Stimulated activated CD4-positive, alpha-beta T cell treated with anti-CD3 and anti-CD28 coated beads, TNF-alpha, amount 100 ng/mL, for 1 hour (primary cell): ENCODE measurements at regions not wholly inside any gene's neighbourhood (a gene's known extent, or its start where the extent isn't known, plus 50 kb on each side); places are given as distances from the start of the nearest gene placed in this dataset.

Experiments
- DNase-seq, 3 donors: peaks; one replicate each; pipeline ENCODE4 v3.0.0-alpha.2; 2020; ENCODE audit warnings: low read depth in 3 of 3, low spot score in 1 of 3

DNA sequence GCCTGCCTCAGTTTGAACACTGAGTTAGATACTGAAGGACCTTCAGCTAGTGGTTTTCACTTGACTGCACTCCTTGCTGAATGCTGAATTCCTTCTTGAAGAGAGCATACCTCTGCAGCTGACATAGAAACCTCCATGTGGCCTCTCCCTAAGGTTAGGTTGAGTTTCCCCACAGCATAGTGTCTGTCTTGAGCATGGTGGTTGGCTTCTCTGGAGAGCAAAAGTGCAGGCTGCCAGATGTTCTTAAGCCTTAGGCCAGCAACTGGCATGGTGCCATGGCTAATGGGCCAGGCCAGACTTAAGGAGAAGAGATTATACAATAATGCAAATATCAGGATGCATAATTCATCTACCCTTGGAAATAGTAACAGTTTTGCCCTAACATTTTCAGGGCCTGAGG is 545.6 kb upstream of the ZNF385D start:
- DNase-seq, result no peak

- DNase-seq, result no peak
Observed at GRCh38 chr3:22297436-22297835, 546.4 kb upstream of the ZNF385D start.

- no peak for DNase-seq
Observed at GRCh38 chr3:22306454-22306853, 555.4 kb upstream of the ZNF385D start.

DNA sequence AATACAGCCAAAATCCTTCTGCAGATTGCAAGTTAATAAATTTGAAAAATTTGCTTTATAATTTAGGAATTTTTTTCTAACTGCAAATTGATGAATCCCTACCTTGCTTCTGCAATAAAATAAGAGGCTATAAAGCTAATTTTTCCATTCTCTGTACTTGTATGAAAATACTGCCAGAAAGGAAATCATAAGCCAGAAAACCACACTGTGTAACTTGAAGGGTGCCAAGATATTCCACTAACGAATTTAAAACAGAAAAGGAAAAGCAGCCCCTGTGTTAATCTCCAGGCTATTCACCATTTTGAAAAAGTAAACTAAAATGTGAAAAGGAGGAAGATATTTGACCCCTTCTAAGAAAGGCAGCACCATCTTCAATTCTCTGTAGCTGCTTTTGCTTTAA is 557.9 kb upstream of the ZNF385D start:
- no peak for DNase-seq

DNA sequence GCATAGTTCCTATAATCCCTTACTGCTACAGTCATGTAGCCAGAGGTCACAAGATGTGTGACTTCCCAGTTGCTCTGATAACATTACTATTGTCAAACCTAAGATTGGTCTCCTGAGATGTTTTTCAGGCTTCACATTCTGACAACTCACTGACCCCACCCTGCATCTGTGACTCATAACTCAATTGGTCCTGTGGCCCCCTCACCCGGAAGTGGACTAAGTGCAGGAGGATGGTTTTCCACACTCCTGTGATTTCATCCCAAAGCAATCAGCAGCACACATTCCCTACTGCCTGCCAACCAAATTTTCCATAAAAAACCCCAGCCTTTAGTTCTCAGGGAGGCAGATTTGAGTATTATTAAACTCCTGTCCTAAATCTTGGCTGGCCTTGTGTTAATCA is 564.9 kb upstream of the ZNF385D start:
- no peak for DNase-seq

- DNase-seq, result no peak
Observed at GRCh38 chr3:22318325-22318724, 567.3 kb upstream of the ZNF385D start.

GRCh38 chr3:22319446-22319845 is 568.4 kb upstream of the ZNF385D start:
- DNase-seq, result no peak

GRCh38 chr3:22322861-22323260 is 571.9 kb upstream of the ZNF385D start:
- no peak for DNase-seq

- no peak for DNase-seq
Observed at GRCh38 chr3:22326305-22326704, 575.3 kb upstream of the ZNF385D start.

DNA sequence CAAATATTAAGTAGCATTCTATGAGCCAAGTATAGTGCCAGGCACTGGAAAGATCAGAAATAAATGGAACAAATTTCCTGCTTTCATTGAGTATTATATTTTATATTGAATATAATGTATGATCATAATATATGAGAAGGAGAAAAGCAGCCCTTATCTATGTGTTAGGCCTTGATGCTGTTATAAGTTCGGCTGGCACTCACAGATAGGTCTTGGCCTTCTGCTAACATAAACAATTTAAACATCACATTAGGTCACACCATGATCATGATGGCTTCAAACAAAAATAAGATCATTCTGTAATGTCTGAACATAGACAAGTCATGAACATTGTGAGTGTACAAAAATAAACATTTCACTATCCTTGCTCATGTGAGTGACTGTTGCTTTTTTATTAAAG is 584.0 kb upstream of the ZNF385D start:
- no peak for DNase-seq

- DNase-seq, result no peak
Observed at GRCh38 chr3:22349215-22349851, 598.3 kb upstream of the ZNF385D start.

- DNase-seq, result no peak
Observed at GRCh38 chr3:22351806-22352205, 600.8 kb upstream of the ZNF385D start.

GRCh38 chr3:22353126-22353525 is 602.1 kb upstream of the ZNF385D start:
- DNase-seq, result no peak

DNA sequence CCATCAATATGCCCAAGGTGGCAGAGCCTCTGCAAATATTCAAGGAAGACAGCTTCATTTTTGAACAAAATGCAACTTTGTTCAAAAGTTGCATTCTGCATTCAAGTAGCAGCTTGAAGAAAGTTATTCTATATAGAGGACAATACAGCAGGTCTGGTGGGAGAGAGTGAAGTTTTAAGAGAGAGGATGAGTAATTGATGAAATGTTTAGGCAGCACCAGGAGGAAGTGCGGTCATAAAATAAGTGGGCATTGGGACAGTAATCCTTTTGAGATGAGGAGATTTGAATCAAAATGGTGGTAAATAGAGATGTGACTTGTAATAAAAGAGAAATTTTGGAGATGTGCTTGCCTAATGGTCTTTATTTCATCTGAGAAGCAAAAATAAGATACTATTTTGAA is 607.3 kb upstream of the ZNF385D start:
- DNase-seq, result no peak

- DNase-seq, result no peak
Observed at GRCh38 chr3:22360164-22360563, 609.2 kb upstream of the ZNF385D start.

DNA sequence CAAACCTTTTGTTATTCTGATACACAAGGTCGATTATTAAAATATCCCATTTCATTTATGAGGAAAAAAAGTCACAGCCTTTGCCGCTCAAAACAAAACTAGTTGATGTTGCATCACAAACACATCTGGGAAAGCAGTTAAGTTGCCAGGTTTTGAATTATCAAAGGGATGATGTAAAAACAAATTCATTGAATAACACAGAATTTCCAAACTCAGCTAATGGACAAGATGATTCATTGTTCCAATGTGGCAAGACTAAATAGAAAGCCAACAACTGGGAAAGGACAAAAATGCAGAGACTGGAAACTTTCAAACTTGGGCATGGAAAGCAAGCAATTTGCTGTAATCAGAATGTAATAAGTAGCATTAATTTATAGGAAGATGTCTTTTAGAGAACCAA is 610.0 kb upstream of the ZNF385D start:
- no peak for DNase-seq

DNA sequence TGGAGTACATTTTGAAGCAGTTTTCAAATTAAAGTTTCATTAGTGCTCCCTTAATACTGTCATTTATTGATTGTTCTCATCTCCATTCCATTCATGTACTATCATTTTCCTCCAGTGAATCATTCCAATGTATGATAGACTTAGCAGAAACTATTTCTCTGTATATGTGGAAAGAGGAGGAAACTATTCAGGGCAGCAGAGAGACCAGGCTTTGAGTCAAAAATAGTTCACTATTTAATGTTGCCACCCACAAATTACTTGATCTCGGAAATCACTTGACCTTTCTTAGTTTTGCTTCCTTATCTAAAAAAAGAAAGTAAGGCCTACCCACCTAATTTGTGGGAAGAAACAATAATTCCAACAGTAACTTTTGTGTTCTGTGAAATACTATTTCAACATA is 610.5 kb upstream of the ZNF385D start:
- DNase-seq, result no peak

DNA sequence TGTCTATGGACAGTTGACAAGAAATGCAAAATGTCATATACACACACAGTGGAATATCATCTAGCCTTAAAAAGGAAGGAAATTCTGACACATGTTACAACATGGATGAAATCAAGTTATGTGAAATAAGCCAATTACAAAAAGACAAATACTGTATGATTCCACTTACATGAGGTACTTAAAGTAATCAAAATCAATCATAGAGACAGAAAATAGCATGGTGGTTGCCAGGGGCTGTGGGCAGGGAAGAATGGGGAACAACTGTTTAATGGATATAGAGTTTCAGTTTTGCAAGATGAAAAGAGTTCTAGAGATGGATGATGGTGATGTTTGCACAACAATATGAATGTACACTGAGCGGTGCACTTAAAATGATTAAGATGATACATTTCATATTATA is 613.8 kb upstream of the ZNF385D start:
- DNase-seq, result no peak

GRCh38 chr3:22366781-22367180 is 615.8 kb upstream of the ZNF385D start:
- DNase-seq, result no peak

GRCh38 chr3:22371036-22371435 is 620.0 kb upstream of the ZNF385D start:
- DNase-seq, result no peak

GRCh38 chr3:22371607-22372291 is 620.7 kb upstream of the ZNF385D start:
- DNase-seq, result no peak

- DNase-seq, result no peak
Observed at GRCh38 chr3:22372292-22373062, 621.5 kb upstream of the ZNF385D start.
